Stimulated activated naive CD4-positive, alpha-beta T cell (primary cell): ENCODE measurements at regions not wholly inside any gene's neighbourhood (a gene's known extent, or its start where the extent isn't known, plus 50 kb on each side); places are given as distances from the start of the nearest gene placed in this dataset.

ENCODE experiments used
- DNase-seq, 6 experiments: peaks; one replicate each; lab custom pipeline; 2025; lab: John Stamatoyannopoulos, UW

- no peak for DNase-seq
These were observed 546.3 kb downstream of the EBF1 start for GRCh38 chr5:158553195-158553961.

GRCh38 chr5:158552241-158552640 lies 547.5 kb downstream of the EBF1 start:
- no peak for DNase-seq

GRCh38 chr5:158549311-158549710 lies 550.4 kb downstream of the EBF1 start:
- no peak for DNase-seq

GRCh38 chr5:158546748-158547147 lies 553.0 kb downstream of the EBF1 start:
- DNase-seq = no peak

GRCh38 chr5:158545949-158546530 lies 553.7 kb downstream of the EBF1 start:
- DNase-seq = no peak

- peak in 1 of 6 experiments; percentile 9 for DNase-seq
These were observed 555.1 kb downstream of the EBF1 start for GRCh38 chr5:158544388-158545339.

- DNase-seq = no peak
These were observed 556.0 kb downstream of the EBF1 start for GRCh38 chr5:158543539-158544387.

- DNase-seq = peak in 1 of 6 experiments; percentile 19
These were observed 558.0 kb downstream of the EBF1 start for GRCh38 chr5:158541536-158542297.

GRCh38 chr5:158538506-158539074 lies 561.1 kb downstream of the EBF1 start:
- peak in 1 of 6 experiments; percentile 4 for DNase-seq

- DNase-seq = no peak
These were observed 562.4 kb downstream of the EBF1 start for GRCh38 chr5:158537366-158537765.

- no peak for DNase-seq
These were observed 565.5 kb downstream of the EBF1 start for GRCh38 chr5:158534203-158534602.

GRCh38 chr5:158532739-158533138 lies 567.0 kb downstream of the EBF1 start:
- DNase-seq = no peak

GRCh38 chr5:158531860-158532259 lies 567.9 kb downstream of the EBF1 start:
- DNase-seq = no peak

- DNase-seq = no peak
These were observed 569.6 kb downstream of the EBF1 start for GRCh38 chr5:158530115-158530514.

GRCh38 chr5:158529454-158529853 lies 570.3 kb downstream of the EBF1 start:
- no peak for DNase-seq

- no peak for DNase-seq
These were observed 574.1 kb downstream of the EBF1 start for GRCh38 chr5:158525663-158526062.

GRCh38 chr5:158524070-158524469 lies 575.6 kb downstream of the EBF1 start:
- DNase-seq = no peak

- DNase-seq = no peak
These were observed 576.9 kb downstream of the EBF1 start for GRCh38 chr5:158522776-158523175.

GRCh38 chr5:158521995-158522394 lies 577.7 kb downstream of the EBF1 start:
- DNase-seq = no peak

- no peak for DNase-seq
These were observed 580.2 kb downstream of the EBF1 start for GRCh38 chr5:158519433-158520021.
